Skin of body (tissue), 1 donor: ENCODE measurements at regions not wholly inside any gene's neighbourhood (a gene's known extent, or its start where the extent isn't known, plus 50 kb on each side); places are given as distances from the start of the nearest gene placed in this dataset.
"Not testable (repeated sequence)": the region's sequence is repeated elsewhere in the genome, so short reads cannot be mapped to it uniquely, and the experiment has no call there.

Source experiments
- DNase-seq: peaks from one replicate; lab custom pipeline; 2025; lab: John Stamatoyannopoulos, UW

- no peak for DNase-seq
Observed at GRCh38 chr1:222416001-222416791, 131.7 kb downstream of the HHIPL2 start.

- no peak for DNase-seq
Observed at GRCh38 chr1:222415441-222415840, 132.5 kb downstream of the HHIPL2 start.

- DNase-seq = no peak
Observed at GRCh38 chr1:222413991-222414549, 133.8 kb downstream of the HHIPL2 start.

- DNase-seq = peak; percentile 25
Observed at GRCh38 chr1:222413436-222413835, 134.5 kb downstream of the HHIPL2 start.

GRCh38 chr1:222404710-222405109, 143.2 kb downstream of the HHIPL2 start:
- no peak for DNase-seq

- DNase-seq = no peak
Observed at GRCh38 chr1:222399197-222399596, 148.7 kb downstream of the HHIPL2 start.

GRCh38 chr1:222394224-222394623, 153.7 kb downstream of the HHIPL2 start:
- no peak for DNase-seq

GRCh38 chr1:222392556-222392955, 155.3 kb downstream of the HHIPL2 start:
- no peak for DNase-seq

GRCh38 chr1:222390181-222390580, 157.7 kb downstream of the HHIPL2 start:
- DNase-seq = no peak

GRCh38 chr1:222387007-222387814, 160.7 kb downstream of the HHIPL2 start:
- no peak for DNase-seq

- DNase-seq = no peak
Observed at GRCh38 chr1:222385955-222386354, 161.9 kb downstream of the HHIPL2 start.

- no peak for DNase-seq
Observed at GRCh38 chr1:222385262-222385661, 162.6 kb downstream of the HHIPL2 start.

- DNase-seq = no peak
Observed at GRCh38 chr1:222384531-222384930, 163.4 kb downstream of the HHIPL2 start.

- DNase-seq = no peak
Observed at GRCh38 chr1:222382171-222382570, 165.7 kb downstream of the HHIPL2 start.

- no peak for DNase-seq
Observed at GRCh38 chr1:222377428-222378088, 170.3 kb downstream of the HHIPL2 start.

- DNase-seq = not testable (repeated sequence)
Observed at GRCh38 chr1:222376791-222377190, 171.1 kb downstream of the HHIPL2 start.

GRCh38 chr1:222375701-222376100, 172.2 kb downstream of the HHIPL2 start:
- DNase-seq = no peak

GRCh38 chr1:222373831-222374602, 173.9 kb downstream of the HHIPL2 start:
- no peak for DNase-seq

GRCh38 chr1:222373216-222373615, 174.7 kb downstream of the HHIPL2 start:
- DNase-seq = no peak

- DNase-seq = no peak
Observed at GRCh38 chr1:222372221-222372620, 175.7 kb downstream of the HHIPL2 start.
